GM12878 (cell line): ENCODE measurements at regions not wholly inside any gene's neighbourhood (a gene's known extent, or its start where the extent isn't known, plus 50 kb on each side); places are given as distances from the start of the nearest gene placed in this dataset.

ENCODE experiments used
- ATAC-seq: fragments of 200-7000 bp; cut with Tn5 transposase; 3 replicates; pipeline ENCODE4 v1.9.1; 2020; ENCODE audit warnings: mild to moderate bottlenecking, moderate library complexity
- BruUV-seq: library from RNA; stranded (reverse); fragments of 400-500 nt; replicated peaks from 2 replicates; lab custom pipeline; 2021; lab: Mats Ljungman, UMichigan
- CTCF ChIA-PET: fragments of 300-600 bp; sonication (Branson Sonifier 250); formaldehyde crosslinking; extraction: SDS; loops from one replicate; lab custom pipeline; 2021; ENCODE audit warnings: inconsistent platforms; lab: Yijun Ruan, JAX
- POLR2A ChIA-PET: fragments of 350-600 bp; formaldehyde crosslinking; extraction: SDS; loops from one replicate; lab custom pipeline; 2021; ENCODE audit warnings: inconsistent platforms; lab: Charles Lee
- RAD21 ChIA-PET: fragments of 300-600 bp; sonication (Branson Sonifier 250); formaldehyde crosslinking; loops from one replicate; lab custom pipeline; 2023; ENCODE audit warnings: antibody characterized with exemption; ENCODE audit not compliant: unreplicated experiment; lab: Charles Lee
- SMC1A ChIA-PET: fragments of 300-600 bp; sonication (Branson Sonifier 250); formaldehyde crosslinking; loops from one replicate; lab custom pipeline; 2023; ENCODE audit not compliant: unreplicated experiment, uncharacterized antibody; lab: Charles Lee
- DNase-seq: peaks from one replicate; pipeline ENCODE4 v3.0.0-alpha.2; 2011; ENCODE audit warnings: low read depth, low spot score
- FAIRE-seq: peaks from 3 replicates; lab custom pipeline; 2011; peaks lifted over from hg19 to GRCh38; lab: Jason Lieb, UNC
- H2AFZ ChIP-seq: 2 replicates; pipeline ENCODE4 v1.6.0; 2011; ENCODE audit warnings: low read depth, low read length, control low read depth; ENCODE audit not compliant: control insufficient read depth
- H3K27ac ChIP-seq: 2 replicates; pipeline ENCODE4 v1.5.1; 2011; ENCODE audit warnings: control low read depth; ENCODE audit not compliant: control insufficient read depth, insufficient read depth
- H3K27me3 ChIP-seq, 2 experiments: replicated peaks in 1 of 2; 2 replicates each; pipeline versions ENCODE4 v1.6.0 to v1.6.1; 2011; ENCODE audit warnings: low read length in 1 of 2; ENCODE audit not compliant: control insufficient read depth in 2 of 2, insufficient read depth in 2 of 2
- H3K36me3 ChIP-seq, 2 experiments: 2 replicates each; pipeline ENCODE4 v1.5.1; 2011; ENCODE audit warnings: low read length in 1 of 2; ENCODE audit not compliant: control insufficient read depth in 2 of 2, insufficient read depth in 2 of 2
- H3K4me1 ChIP-seq: 2 replicates; pipeline ENCODE4 v1.6.1; 2011; ENCODE audit warnings: mild to moderate bottlenecking, low read length, moderate library complexity, mixed read lengths; ENCODE audit not compliant: control insufficient read depth, insufficient read depth
- H3K4me2 ChIP-seq: 2 replicates; pipeline ENCODE4 v1.6.0; 2011; ENCODE audit warnings: control low read depth; ENCODE audit not compliant: control insufficient read depth, insufficient read depth
- H3K4me3 ChIP-seq: fragments of 200-600 bp; sonication (generic); 2 replicates; pipeline ENCODE4 v1.5.1; 2016
- H3K79me2 ChIP-seq: 2 replicates; pipeline ENCODE4 v1.6.0; 2011; ENCODE audit warnings: low read length; ENCODE audit not compliant: control insufficient read depth, insufficient read depth
- H3K9ac ChIP-seq: 2 replicates; pipeline ENCODE4 v1.8.0; 2011; ENCODE audit warnings: low read length, control low read depth, mixed read lengths; ENCODE audit not compliant: control insufficient read depth, insufficient read depth
- H3K9me3 ChIP-seq: replicated peaks from 3 replicates; pipeline ENCODE4 v1.5.1; 2011; ENCODE audit warnings: mild to moderate bottlenecking, low read length; ENCODE audit not compliant: control insufficient read depth, insufficient read depth
- H4K20me1 ChIP-seq: 2 replicates; pipeline ENCODE4 v1.6.0; 2011; ENCODE audit not compliant: control insufficient read depth, insufficient read depth
- BACH1 ChIP-seq: fragments of 450-650 bp; IDR thresholded peaks from 2 replicates; pipeline ENCODE4 v1.6.1; 2017; ENCODE audit warnings: mild to moderate bottlenecking, borderline replicate concordance
- IKZF1 ChIP-seq: fragments of 450-650 bp; conservative IDR thresholded peaks from 2 replicates; pipeline ENCODE4 v1.6.1; 2017; ENCODE audit warnings: antibody characterized with exemption, mild to moderate bottlenecking
- MYC ChIP-seq: IDR thresholded peaks from 2 replicates; pipeline ENCODE4 v1.6.1; 2011; ENCODE audit warnings: mild to moderate bottlenecking, low read length, moderate library complexity, inconsistent platforms; ENCODE audit not compliant: insufficient read depth, insufficient replicate concordance, insufficient read length, severe bottlenecking
- NBN ChIP-seq: fragments of 450-650 bp; IDR thresholded peaks from 2 replicates; pipeline ENCODE4 v1.6.1; 2016
- TBL1XR1 ChIP-seq: IDR thresholded peaks from 2 replicates; pipeline ENCODE4 v1.6.1; 2012; ENCODE audit warnings: low read depth, low read length, improper control_type of control experiment
- WGBS: methylation state at CpG from one replicate; pipeline ENCODE4 v1.1.6; 2016; ENCODE audit warnings: low lambda C conversion rate; ENCODE audit not compliant: insufficient replicate concordance, insufficient coverage; ENCODE audit errors: missing lambda C conversion rate; 5-methylcytosine and 5-hydroxymethylcytosine counted together
- in situ Hi-C: fragments of 300-500 bp; cut with MboI; formaldehyde crosslinking; loops from 9 replicates; pipeline ENCODE4 v1.14.3; 2018; ENCODE audit warnings: mixed read lengths
- intact Hi-C: fragments of 100-400 bp; cut with micrococcal nuclease; formaldehyde crosslinking; loops from one replicate; pipeline ENCODE4 v1.14.2; 2022; ENCODE audit not compliant: unreplicated experiment
- TF ChIP-seq, protein P1 (sequence below): fragments of 450-650 bp; IDR thresholded peaks from 2 replicates; pipeline ENCODE4 v1.6.1; 2017; ENCODE audit warnings: mild to moderate bottlenecking, moderate library complexity

DNA sequence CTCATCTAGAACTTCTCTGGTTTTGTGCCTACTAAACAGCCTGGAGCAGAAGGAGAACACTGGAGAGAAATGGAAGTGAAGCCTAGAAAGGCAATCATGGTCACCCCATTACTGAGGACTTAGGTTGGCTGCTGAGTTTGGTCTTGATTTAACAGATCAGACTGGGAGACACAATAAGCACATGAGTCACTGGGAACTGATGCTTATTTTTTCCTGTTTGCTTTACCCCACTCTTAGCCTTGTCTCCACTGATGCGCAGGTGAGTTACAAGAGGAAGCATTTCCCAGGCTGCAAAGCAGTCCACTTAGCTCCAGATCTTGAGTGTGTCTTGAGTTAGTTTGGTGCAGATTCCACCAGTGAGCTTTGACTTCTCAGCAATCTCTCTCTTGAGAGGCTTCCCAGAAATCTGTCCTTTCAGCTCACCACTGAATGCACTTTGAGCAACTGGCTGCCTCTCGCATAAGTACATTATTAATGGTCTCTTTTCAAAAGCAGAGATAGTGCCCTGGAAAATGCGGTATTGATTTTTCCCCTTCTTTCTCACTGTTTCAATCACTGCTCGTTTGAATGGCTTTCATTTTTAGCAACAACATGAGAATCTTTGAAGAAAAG, 390.2 kb upstream of the SETBP1 start:
- SMC1A ChIA-PET: interaction anchor here (1.4 kb wide), 1 partner anchor 28 kb away, joined by 3 read pairs; no protein-coding TSS in a partner anchor
- intact Hi-C loops: no loop called here
- H3K9ac ChIP-seq: no peak overlapping the region
- ATAC-seq: no peak
- H3K79me2 ChIP-seq: no peaks in the 10 kb centered on the region
- no peak for FAIRE-seq
- H3K36me3 ChIP-seq: no peaks in the 10 kb centered on the region
- H3K4me1 ChIP-seq: no peaks in the 10 kb centered on the region
- no TSS peak for BruUV-seq
- no peak overlapping the region for H2AFZ ChIP-seq
- TF ChIP-seq MYC (no peak), IKZF1 (no peak), NBN (no peak), TBL1XR1 (no peak), BACH1 (no peak)
- TF ChIP-seq, protein P1, sequence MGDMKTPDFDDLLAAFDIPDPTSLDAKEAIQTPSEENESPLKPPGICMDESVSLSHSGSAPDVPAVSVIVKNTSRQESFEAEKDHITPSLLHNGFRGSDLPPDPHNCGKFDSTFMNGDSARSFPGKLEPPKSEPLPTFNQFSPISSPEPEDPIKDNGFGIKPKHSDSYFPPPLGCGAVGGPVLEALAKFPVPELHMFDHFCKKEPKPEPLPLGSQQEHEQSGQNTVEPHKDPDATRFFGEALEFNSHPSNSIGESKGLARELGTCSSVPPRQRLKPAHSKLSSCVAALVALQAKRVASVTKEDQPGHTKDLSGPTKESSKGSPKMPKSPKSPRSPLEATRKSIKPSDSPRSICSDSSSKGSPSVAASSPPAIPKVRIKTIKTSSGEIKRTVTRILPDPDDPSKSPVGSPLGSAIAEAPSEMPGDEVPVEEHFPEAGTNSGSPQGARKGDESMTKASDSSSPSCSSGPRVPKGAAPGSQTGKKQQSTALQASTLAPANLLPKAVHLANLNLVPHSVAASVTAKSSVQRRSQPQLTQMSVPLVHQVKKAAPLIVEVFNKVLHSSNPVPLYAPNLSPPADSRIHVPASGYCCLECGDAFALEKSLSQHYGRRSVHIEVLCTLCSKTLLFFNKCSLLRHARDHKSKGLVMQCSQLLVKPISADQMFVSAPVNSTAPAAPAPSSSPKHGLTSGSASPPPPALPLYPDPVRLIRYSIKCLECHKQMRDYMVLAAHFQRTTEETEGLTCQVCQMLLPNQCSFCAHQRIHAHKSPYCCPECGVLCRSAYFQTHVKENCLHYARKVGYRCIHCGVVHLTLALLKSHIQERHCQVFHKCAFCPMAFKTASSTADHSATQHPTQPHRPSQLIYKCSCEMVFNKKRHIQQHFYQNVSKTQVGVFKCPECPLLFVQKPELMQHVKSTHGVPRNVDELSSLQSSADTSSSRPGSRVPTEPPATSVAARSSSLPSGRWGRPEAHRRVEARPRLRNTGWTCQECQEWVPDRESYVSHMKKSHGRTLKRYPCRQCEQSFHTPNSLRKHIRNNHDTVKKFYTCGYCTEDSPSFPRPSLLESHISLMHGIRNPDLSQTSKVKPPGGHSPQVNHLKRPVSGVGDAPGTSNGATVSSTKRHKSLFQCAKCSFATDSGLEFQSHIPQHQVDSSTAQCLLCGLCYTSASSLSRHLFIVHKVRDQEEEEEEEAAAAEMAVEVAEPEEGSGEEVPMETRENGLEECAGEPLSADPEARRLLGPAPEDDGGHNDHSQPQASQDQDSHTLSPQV: no peak
- TF ChIP-seq, all 136 proteins: peak for 0
- no peaks in the 10 kb centered on the region for H3K9me3 ChIP-seq
- ChIA-PET CTCF (no interaction called here), RAD21 (no interaction called here), POLR2A (no interaction called here)
- no peak overlapping the region for H3K4me2 ChIP-seq
- no peak overlapping the region for H3K4me3 ChIP-seq
- DNase-seq: no peak
- in situ Hi-C loops: no loop called here
- H3K27me3 ChIP-seq: no peaks in the 10 kb centered on the region
- no peaks in the 10 kb centered on the region for H4K20me1 ChIP-seq
- no peak overlapping the region for H3K27ac ChIP-seq
- WGBS: 20% methylated on average over 4 of the region's 4 CpGs
